ENCODE measurements at regions not wholly inside any gene's neighbourhood (a gene's known extent, or its start where the extent isn't known, plus 50 kb on each side); places are given as distances from the start of the nearest gene placed in this dataset.

DNA sequence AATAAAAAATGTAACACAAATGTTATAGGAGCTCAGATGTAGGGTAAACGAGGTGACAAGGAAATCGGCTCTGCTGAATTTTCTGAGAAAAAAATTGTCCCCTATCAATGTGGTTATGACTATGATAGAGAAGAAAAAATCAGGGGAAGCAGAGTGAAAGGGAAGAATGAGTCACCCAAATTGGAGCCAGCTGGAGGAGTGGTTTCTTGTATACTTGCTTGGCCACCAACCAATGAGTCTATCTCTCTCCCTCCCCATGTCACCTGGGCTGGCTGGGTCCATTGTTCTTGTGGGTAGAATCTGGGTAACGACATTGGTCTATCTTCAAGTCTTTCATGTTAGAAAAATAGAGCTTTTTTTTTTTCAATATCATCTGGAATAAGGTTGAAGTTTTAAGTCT lies 196.6 kb upstream of the FLRT2 start:
- TF ChIP-seq, protein P1, sequence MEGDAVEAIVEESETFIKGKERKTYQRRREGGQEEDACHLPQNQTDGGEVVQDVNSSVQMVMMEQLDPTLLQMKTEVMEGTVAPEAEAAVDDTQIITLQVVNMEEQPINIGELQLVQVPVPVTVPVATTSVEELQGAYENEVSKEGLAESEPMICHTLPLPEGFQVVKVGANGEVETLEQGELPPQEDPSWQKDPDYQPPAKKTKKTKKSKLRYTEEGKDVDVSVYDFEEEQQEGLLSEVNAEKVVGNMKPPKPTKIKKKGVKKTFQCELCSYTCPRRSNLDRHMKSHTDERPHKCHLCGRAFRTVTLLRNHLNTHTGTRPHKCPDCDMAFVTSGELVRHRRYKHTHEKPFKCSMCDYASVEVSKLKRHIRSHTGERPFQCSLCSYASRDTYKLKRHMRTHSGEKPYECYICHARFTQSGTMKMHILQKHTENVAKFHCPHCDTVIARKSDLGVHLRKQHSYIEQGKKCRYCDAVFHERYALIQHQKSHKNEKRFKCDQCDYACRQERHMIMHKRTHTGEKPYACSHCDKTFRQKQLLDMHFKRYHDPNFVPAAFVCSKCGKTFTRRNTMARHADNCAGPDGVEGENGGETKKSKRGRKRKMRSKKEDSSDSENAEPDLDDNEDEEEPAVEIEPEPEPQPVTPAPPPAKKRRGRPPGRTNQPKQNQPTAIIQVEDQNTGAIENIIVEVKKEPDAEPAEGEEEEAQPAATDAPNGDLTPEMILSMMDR (IDR thresholded peaks at IDR 0.05; ENCODE audit: insufficient read depth, missing control alignments), result no peak
- DNase-seq (ENCODE audit: insufficient read length, low spot score), result no peak
- peak; percentile 35 for FAIRE-seq

DNA sequence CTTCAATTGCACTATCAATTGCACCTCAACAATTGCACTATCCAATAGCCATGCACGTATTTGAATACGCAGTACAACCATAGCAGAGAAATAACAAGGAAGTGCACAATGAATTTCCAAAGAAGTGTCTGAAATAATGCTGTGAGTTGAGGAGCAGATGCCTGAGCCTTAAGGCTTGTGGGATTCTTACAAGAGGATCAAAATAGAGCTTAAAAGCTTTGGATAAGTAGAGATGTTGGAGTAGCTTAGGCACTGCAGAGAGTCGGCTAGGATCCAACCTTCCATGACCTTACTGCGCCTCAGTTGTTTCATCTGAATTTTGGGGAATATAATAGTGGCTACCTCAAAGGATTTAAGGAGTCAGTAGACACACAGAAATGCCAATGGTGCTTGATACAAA lies 196.1 kb upstream of the FLRT2 start:
- FAIRE-seq, result peak; percentile 99
- DNase-seq (ENCODE audit: insufficient read length, low spot score), result no peak
- TF ChIP-seq, protein P1 (IDR thresholded peaks at IDR 0.05; ENCODE audit: insufficient read depth, missing control alignments), result no peak

DNA sequence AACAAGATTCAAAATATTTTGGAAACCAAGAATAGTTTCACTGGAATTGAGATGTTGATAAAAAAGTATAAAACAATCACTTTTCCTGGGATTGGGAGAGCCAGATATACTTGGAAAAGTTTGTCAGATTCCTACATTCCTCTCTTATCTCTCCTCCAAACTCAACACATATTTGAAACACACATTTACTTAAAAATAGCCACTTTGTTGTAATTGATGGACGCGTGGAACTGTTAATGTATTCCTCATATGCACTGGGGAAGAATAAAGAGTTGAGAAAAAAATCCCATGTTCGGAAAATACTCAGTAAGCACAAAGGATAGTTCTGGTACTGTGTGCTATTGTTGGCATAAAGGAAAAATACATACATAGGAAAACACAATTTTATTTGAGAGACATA lies 195.6 kb upstream of the FLRT2 start:
- TF ChIP-seq, protein P1 (IDR thresholded peaks at IDR 0.05; ENCODE audit: insufficient read depth, missing control alignments), result no peak
- DNase-seq (ENCODE audit: insufficient read length, low spot score) (no peak), FAIRE-seq (no peak)

DNA sequence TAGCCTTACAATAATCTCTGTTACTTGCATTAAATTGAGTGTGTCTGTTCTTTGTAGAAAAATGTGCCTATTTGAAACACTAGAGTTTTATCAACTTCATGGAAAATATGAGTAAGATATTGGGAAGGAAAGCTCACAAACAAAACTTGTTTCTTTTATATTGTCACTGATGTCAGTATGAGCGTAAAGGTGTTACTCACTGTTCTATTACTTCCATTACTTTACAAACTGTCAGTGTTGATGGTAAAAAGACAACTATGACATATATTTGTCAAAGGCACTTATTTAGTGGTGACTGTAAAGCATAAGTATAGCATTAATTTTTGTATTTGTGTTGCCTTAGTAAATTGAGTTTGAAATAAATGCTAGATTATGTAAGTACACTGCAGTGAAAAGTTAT lies 193.7 kb upstream of the FLRT2 start:
- FAIRE-seq, result no peak
- DNase-seq (ENCODE audit: insufficient read length, low spot score), result no peak

DNA sequence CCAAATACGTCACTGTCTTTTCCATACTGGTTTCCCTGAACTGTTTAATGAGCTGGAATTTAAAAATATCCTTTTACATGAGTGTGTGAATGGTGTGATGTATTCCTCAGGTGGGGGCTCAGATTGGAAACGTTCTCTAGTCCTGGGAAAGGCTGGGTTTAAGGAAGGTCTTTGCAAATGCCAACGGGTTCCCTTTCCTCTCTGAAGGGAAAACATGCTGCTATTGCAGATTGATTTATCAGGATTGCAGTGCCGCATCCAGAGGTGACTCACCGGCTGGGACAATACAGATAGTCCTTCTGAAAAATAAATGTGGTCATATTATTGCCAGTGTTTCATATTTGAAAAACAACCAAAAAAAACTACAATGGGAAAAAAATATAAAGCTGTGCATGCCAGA lies 193.1 kb upstream of the FLRT2 start:
- DNase-seq (ENCODE audit: insufficient read length, low spot score) (no peak), FAIRE-seq (no peak)
- TF ChIP-seq, protein P1 (IDR thresholded peaks at IDR 0.05; ENCODE audit: insufficient read depth, missing control alignments), result no peak

More for the DNA sequence above, 193.7 kb upstream of the FLRT2 start:
- TF ChIP-seq, protein P1 (IDR thresholded peaks at IDR 0.05; ENCODE audit: insufficient read depth, missing control alignments), result no peak

DNA sequence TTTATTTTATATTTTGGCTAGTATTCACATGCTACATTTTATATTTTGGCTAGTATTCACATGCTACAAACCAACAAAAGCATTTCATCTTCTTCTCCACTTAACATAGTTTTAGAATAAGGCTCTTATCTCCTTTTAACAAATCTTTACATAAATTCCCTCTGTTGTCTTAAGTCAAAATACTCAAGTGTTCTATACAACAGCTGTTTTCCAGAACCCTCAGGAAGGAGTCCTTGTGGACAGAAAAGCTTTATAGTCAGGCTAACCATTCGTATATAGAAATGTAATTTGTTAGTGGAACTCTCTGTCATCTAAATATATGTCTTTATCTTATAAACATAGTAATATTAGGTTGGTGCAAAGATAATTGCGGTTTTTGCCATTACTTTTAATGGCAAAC lies 191.0 kb upstream of the FLRT2 start:
- TF ChIP-seq, protein P1 (IDR thresholded peaks at IDR 0.05; ENCODE audit: insufficient read depth, missing control alignments), result no peak
- no peak for DNase-seq (ENCODE audit: insufficient read length, low spot score)
- no peak for FAIRE-seq

DNA sequence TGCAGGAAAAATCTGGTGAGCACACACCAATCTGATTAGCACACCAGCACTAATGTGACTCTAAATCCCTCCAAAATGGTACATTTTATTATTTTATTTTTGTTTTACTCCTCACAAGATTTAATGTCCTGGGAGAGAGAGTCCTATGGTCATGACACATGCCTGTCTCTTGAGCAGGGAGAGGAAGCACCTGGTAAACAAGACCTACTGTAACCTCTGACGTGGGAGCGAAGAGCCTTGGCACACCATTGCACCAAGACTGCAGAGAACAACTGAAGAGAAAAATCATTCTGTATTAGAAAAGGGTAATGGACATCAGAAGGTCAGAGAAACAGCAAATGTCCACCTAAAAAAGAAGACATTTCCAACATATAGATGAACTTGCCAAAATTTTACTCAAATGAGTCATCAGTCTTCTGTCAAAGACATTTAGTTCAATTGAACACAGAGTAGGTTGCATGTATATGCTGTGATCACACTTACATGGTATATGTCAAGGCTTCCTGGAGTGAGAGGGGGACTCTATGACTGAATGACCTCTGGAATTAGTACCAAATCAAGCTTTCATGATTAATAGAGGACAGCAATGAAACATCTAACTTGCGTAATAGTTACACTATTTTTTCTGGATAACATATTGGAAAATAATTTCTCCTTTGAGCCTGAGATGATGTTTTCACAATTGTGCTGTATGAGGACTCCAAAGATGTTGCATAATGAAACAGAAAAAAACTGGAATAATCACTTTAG lies 186.9 kb upstream of the FLRT2 start:
- FAIRE-seq (no peak), DNase-seq (ENCODE audit: insufficient read length, low spot score) (no peak)
- TF ChIP-seq, protein P1 (IDR thresholded peaks at IDR 0.05; ENCODE audit: insufficient read depth, missing control alignments), result no peak
